GM19372 (cell line): ENCODE measurements at regions not wholly inside any gene's neighbourhood (a gene's known extent, or its start where the extent isn't known, plus 50 kb on each side); places are given as distances from the start of the nearest gene placed in this dataset.

Experiments used
- ATAC-seq: cut with Tn5 transposase; IDR thresholded peaks from one replicate; pipeline ENCODE4 v1.9.1; 2021; ENCODE audit warnings: mild to moderate bottlenecking, low read depth, moderate library complexity; ENCODE audit not compliant: unreplicated experiment

DNA sequence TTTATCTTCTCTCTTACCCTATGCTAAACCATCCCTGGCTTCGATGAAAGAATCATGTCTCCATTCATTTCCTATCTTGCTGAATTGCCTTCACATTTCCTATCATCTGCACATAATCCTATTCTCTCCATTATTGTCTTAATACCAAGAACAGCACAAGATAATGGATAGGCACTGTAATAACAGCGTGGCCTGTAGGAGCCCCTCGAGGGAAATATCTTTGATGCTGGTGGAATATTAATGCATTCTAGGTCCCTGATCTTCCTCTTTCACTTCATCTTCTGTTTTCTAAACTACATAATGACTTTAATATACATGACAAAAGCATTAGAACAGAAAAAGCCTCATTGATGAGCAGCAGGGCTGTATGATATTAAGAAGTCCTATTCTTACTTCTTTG, 720.6 kb downstream of the RWDD3 start:
- ATAC-seq, result no peak

DNA sequence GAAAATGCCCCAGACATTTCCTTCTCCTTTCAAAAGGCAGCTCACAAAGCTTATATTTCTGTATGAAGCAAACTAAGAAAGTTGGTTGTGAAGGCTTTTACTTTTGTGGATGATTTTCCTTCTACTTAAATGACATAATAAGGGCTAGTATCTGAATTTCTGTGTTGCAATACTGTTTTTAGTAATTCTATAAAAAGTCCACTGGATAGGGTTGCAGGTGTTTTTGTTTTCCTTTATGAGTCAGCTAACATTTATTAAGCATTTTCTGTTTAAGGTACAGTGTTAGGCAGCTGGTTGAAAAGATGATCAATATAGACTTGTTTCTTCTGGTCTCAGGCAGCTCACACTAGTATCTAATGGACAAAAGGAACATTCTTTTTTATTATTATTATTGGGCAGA, 722.2 kb downstream of the RWDD3 start:
- ATAC-seq, result no peak

DNA sequence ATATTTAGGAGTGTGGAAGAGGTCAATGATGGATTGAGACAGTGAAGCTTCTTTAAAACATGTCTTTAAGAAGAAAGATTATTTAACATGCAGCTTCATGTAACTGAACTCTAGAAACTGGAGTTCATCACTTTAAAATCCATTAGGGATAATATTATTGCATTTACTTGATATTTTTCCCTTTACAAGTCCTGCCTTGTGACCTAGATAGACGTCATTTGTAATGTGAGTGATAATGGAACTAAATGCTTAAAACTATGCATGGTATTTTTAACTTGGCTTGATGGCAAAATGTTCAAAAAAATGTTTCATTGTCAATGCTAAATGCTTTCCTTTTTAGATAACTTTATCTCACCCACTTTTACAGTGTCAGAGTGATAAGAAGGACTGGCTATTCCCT, 723.7 kb downstream of the RWDD3 start:
- no peak for ATAC-seq

DNA sequence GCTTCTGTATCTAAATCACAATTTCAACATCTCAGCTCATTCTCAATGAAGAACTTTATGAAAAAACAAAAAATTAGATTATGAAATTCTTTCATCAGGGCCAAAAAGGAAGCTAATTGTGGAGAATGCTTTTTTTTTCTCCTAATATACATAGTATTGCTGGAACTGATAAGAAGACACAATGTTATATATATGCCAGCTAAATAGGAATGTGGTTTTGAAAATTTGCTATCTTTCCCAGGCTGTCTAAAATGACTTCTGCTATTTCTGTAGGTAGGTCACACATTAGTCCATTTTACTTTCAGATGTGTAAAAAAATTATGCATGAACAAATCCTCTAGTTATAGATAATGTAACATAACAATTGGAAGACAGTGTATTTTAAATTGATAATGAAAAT, 732.9 kb downstream of the RWDD3 start:
- no peak for ATAC-seq

DNA sequence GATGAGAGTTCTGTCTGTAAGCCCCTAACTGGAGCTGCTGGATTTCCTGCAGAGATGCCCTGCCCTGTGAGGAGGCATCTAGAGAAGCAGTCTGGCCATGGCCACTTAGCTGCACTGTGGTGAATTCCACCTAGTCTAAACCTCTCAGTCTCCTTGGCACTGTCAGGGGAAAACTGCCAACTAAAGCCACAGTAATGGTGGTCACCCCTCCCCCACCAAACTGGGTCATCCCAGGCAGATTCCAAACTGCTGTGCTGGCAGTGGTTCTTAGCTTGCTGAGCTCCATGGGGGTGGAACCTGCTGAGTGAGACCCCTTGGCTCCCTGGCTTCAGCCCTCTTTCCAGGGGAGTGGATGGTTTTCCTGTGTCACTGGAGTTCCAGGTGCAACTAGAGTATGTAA, 740.6 kb downstream of the RWDD3 start:
- no peak for ATAC-seq

DNA sequence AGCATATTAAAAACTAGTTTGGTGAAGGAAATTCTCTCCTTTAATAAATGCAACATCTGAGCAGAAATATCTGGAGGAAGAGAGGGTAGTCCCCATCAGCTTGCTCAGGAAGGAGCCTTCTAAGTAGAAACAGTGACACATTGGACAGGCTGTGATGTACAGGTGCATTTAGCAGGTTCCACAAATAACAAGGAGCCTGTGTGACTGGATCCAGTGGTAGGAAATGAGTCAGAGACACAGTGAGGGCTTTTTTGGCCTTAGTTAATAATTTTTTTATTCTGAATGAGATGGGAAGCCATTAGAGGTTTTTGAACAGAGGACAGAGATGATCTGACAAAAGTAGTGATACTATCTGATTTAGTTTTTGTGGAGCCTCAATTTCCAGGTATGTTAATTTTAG, 738.9 kb upstream of the PTBP2 start:
- no peak for ATAC-seq

DNA sequence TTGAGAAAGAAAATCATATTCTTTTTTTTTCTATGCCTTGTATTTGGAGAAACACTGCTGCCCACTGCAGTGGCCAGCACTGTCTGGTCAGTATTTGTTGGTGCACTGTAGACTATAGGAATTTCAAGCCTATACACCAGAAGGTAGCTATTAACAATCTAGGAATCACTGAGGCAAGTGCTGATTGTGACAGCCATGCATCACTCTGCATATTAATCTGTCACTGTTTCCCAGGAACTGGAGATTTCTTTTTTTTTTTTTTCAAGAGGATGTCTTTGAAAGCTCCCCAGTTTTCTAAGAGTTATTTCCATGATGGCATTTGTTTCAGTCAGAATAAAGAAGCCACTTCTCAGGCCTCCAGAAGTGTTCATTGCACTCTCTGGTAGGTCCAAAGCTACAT, 737.8 kb upstream of the PTBP2 start:
- no peak for ATAC-seq

DNA sequence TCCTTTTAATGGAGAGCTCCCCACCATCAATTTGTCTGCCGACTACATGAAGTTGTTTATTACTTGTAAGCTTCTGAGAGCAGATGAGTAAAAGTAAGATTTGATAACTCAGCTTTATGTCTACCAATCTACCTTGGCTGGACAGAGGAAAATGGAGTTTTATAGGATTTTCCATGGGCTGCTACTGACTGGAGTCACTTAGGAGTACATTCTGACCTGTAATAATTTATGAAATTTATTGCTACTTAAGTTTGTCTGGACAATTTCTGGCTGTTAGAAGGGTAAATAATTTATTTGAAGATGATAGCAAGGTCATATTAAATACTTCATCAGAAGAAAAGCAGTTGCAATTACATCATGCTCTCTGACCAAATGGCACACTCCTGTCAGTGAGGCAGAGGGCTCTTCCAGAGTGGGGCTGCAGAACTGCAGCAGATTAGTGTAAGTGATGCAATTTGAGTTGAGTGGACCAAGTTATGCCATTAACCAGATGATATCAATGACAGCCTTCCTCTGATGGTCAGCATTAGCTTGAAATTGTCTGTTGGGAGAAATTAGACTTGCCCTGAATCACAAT, 736.7 kb upstream of the PTBP2 start:
- ATAC-seq, result no peak

DNA sequence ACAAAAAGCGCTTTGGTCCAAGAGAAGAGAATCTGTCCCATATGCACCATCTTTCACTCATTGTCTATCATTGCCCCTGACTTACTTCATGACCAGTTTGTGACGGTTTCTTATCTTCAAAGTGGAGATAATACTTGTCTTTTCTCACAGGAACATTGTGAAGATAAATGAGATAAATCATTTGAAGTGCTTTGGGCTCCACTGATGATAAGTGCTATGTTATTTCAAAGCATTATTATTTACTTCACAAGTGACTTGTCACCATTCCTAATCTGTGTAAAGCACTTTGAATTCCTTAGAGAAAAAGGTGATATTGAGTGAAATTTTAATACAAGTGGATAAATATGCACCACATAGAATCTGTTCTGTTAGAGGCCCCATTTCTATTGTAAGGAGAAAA, 731.6 kb upstream of the PTBP2 start:
- ATAC-seq, result no peak

DNA sequence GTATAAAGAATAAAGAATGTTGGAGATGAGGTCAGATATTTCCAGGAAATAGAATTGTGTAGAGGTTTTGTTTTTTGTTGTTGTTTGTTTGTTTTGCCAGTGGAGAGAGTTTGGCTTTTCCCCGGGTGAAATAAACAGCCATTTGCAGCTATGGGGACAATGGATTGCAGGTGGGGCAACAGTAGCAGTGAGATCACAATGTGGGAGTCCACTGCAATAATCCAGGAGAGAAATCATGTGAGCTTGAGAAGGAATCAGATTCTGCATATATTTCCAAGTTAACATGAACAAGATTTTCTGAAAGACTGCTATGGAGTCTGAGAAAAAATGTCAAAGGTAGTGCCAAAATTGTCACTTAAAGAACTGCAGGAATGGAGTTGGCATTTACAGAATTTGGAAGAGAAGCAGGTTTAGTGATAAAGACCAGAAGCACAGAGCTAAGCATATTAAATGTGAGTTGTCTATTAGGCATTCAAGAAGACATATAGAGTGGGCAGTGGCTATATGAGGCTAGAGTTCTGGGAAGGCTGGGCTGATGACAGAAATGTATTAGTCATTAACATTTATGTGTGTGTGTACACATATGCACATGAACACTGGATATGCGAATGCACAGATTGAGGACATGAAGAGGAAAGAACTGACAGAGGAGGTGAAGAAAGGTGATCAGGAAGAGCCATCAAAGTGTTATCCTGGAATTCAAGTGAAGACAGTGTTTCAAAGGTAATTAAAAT, 729.6 kb upstream of the PTBP2 start:
- no peak for ATAC-seq

DNA sequence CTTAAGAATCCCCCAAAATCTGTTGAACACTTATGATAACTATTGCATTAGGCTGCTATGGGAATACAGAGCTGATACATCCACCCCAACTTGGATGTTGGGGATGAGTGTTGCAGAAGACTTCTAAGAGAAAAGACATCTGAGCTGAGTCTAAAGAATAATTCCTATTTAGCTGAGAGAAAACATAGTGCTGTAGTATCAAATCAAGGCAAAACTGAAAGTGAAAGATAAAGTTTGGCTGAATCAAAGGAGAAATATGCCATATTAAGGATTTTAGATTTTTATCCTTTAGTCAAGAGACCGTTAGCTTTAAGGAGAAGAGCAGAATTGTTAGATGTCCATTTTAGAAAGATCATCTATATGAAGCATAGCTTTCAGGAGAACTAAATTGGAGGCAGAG, 726.9 kb upstream of the PTBP2 start:
- no peak for ATAC-seq

DNA sequence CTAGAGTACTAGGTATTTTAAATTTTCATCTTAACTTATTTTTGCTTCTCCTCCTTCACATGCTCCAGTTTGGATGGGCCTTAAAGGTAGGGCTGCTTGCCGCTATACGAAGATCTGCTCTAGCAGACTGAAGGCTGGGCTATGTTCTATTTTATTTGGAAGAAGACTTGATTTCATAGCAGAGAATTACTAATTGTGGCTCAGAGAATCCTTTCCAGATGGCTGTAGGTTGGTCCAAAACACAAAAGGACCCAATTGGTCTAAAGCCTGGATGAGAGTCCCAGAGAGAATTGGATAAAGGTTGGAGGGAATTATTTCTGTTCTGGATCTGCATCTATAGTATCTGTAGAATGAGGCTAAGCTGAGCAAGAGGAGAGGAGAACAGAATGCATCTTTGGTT, 719.4 kb upstream of the PTBP2 start:
- ATAC-seq, result no peak

DNA sequence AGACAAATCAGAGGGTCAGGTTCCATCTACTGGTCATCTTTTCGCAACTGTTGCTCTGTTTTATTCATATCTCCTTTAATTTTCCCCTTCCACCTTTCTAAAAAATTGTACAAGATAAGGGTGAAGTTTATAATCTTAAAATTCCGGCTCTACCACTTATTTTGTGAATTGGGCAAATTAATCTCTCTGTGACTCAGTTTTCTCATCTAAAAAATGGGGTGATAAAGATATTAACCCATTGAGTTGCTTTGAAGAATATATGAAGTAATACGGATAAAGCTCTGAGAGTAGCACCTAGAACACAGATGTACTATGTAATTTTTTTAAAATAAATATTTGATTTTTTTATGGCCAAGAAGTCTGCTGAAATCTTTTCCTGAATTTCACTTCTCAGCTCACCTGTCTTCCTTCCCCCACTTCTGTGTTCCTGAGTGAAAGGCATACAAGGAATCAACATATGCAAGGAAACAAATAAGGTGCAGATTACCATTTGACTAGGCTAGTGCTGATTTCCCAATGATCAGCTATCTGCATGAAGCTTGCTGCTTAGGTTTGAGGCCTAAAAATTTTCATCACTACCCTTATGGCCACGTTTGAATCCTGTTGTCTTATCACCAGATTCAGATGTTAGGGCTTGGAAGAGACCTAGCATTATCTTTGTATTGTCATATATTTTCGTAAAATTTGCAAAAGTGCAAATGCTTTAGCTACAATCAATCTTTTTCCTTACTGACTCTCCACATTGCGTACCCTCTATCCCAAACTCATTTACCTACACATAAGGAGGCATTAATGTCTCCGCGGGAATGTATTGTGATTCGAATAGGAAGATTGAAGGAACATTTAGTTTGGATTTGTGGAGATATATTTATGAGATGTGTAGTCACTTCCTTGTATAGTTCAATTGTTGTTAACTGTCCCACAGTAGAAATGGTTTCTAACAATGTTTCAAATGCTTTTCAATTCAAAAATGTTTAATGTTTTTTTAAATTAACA, 718.3 kb upstream of the PTBP2 start:
- ATAC-seq, result no peak

DNA sequence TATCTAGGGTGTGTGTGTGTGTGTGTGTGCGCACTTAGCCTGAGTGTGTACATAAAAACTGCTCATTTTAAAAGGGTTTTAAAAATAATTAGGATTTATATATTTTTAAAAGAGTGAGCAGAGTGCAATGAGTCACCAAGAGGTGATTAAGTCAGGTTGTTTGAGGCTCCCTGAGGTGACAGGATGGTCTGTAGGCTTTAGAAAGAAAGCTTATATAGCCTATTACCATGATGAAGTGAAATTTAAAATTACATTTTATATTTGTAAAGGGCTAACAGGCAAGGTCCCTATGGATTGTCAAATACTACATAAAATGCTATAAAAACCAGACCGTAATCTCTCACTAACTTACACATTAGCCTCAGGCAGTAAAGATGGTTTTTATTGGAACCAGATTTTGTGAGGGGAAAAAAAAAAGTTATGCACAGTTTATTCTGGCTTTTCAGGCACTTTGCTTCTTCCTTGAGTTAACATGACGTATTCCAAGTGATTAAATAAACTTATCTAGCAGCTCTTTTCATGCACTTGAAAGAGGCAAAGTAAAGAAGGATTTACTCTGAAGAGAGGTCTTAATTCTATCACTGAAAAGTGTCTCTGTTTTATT, 711.7 kb upstream of the PTBP2 start:
- ATAC-seq, result no peak

DNA sequence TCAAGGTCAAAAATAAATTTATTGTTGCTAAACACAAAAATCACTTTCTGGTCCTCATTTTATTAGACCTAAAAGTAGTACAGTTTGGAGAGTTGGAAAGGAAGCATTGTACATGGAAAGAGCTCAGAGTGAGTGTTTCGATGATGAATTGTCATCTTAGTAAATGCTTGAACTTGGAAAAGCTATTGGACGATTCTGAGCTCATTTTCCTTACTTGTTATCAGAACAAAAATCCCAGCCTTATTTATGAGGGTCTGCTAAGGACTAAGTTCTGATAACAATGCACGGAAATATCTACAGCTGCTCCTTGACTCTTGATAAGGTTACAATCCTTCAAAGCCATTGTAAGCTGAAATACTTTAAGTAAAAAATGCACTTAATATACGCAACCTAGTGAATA, 710.0 kb upstream of the PTBP2 start:
- ATAC-seq, result no peak

DNA sequence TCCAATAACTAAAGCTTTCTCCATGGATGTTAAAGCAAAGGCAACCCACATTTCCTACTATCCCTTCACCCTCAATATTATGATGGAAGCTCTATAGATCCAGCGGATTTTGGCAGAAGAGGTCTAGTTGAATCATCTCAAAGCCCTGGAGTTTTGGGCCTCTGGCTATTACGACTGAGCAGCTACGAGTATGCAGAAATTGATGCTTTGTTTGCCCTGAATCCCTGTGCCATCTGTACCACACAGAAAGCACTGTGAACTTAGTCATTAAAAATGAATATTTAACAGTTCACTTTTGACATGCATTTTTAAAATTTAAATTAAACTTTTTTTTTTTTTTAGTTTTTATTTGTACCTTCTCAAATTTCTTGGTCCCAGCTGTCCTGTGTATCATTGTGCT, 705.4 kb upstream of the PTBP2 start:
- no peak for ATAC-seq

DNA sequence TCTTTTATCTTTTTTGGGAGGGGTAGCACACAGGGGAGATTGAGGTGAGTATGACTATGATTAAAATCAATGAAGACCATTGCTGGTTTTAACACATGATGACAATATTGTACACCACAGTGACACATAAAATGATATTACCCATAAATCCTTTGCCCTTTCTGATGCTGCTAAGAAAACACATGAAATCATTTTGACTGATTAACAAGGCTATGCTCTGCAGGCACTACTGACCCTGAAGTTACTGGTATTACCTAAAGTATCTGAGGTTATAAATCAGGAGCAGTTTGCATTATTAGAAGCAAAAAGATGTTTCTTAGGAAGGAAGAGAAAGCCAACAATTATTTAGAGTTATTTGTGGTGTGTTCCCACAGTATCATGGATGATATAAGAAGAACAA, 701.2 kb upstream of the PTBP2 start:
- ATAC-seq, result no peak

DNA sequence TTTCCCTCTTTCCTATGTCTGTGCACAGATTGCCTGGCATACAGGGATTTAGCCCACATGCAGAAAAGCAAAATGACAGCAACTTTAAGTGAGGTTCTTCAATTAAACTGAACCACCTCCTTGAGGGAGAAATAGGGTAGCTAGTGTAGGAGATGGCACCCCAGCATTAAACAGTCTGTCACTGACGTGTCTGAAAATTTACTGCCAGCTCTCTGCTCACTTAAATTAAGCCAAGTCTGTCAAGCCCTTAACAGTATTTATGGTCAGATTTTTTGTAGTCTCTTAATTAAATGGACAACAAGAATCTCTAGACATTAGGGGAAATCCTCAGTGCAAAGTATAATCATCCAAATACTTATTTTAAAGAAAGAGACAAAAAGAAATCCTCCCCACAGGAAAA, 696.5 kb upstream of the PTBP2 start:
- ATAC-seq, result no peak

DNA sequence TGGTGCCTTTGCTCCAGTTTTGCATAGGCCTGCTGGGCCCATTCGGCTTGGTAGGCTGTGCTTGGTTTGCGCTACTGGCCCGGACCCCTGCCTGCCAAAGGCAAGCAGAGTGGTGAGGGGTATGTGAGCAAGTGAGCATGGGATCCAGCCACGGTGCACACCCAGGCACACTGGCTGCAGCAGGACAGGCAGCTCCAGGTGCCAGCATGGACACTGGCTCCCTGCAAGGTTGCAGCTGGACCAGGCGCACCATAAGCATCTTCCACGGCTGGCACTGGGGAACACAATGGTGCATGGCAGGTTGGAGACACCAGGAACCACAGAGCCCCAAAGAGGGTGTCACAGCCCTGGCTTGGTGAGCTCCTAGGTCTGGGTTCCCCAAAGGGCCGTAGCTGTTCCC, 693.5 kb upstream of the PTBP2 start:
- ATAC-seq, result no peak

DNA sequence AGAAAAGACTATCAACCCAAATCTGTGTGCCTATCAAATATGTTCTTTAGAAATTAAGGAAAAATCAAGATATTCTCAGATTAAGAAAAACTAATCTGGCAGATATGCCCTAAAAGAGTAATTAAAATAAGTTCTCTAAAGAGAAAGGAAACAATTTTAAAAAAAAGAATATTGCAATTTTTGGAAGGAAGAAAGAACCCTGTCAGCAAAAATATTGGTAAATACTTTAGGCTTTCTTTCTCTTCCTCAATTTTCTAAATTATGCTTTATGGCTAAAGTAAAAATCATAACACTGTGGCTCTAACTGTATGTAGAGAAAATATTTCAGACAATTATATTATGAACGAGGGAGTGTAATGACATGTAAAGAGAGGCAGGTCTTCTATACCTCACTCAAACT, 691.3 kb upstream of the PTBP2 start:
- ATAC-seq, result no peak

DNA sequence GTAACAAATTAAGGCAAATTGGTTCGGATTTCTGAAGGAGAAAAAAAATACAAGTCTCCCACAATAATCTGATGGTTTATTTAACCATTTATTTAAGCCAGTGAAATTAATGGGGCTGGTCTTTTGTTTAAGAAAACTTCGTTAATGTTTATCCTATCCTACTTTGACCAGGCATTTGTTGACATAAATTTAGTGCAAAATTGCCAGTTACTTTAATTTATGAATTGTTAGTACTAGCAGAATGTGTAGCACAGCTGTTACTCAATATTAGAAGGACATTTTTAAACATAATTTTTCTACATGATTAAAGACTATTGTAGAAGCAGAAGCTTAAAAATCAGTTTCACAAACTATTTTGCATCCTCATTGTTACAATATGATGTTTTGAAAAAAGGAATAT, 687.6 kb upstream of the PTBP2 start:
- ATAC-seq, result no peak
